ENCODE measurements at regions not wholly inside any gene's neighbourhood (a gene's known extent, or its start where the extent isn't known, plus 50 kb on each side); places are given as distances from the start of the nearest gene placed in this dataset.

- TF ChIP-seq, protein P1, sequence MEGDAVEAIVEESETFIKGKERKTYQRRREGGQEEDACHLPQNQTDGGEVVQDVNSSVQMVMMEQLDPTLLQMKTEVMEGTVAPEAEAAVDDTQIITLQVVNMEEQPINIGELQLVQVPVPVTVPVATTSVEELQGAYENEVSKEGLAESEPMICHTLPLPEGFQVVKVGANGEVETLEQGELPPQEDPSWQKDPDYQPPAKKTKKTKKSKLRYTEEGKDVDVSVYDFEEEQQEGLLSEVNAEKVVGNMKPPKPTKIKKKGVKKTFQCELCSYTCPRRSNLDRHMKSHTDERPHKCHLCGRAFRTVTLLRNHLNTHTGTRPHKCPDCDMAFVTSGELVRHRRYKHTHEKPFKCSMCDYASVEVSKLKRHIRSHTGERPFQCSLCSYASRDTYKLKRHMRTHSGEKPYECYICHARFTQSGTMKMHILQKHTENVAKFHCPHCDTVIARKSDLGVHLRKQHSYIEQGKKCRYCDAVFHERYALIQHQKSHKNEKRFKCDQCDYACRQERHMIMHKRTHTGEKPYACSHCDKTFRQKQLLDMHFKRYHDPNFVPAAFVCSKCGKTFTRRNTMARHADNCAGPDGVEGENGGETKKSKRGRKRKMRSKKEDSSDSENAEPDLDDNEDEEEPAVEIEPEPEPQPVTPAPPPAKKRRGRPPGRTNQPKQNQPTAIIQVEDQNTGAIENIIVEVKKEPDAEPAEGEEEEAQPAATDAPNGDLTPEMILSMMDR (conservative IDR thresholded peaks at IDR 0.05) = no peak
- TF ChIP-seq ZFX (IDR thresholded peaks at IDR 0.05) = no peak
These were observed 64.1 kb upstream of the RFLNA start for GRCh38 chr12:124230789-124231188.
